Prostate gland (tissue), 2 donors: ENCODE measurements at regions not wholly inside any gene's neighbourhood (a gene's known extent, or its start where the extent isn't known, plus 50 kb on each side); places are given as distances from the start of the nearest gene placed in this dataset.

Experiments
- DNase-seq: peaks from one replicate; pipeline ENCODE4 v3.0.0-alpha.2; 2019; ENCODE audit warnings: low spot score
- H3K27ac ChIP-seq, 2 donors: fragments of 200-600 bp; sonication (generic); 2 replicates each; pipeline ENCODE4 v1.5.1; 2017 to 2019
- H3K27me3 ChIP-seq: fragments of 200-600 bp; sonication (generic); replicated peaks from 2 replicates; pipeline ENCODE4 v1.5.1; 2019; ENCODE audit not compliant: insufficient read depth
- H3K36me3 ChIP-seq, 2 donors: fragments of 200-600 bp; sonication (generic); 1 replicate in 1 of 2; 2 replicates in 1 of 2; pipeline versions ENCODE4 v1.5.1 to v1.8.1; 2017 to 2019
- H3K4me1 ChIP-seq: fragments of 200-600 bp; sonication (generic); replicated peaks from 2 replicates; pipeline ENCODE4 v1.5.1; 2019
- H3K4me3 ChIP-seq, 2 donors: fragments of 200-600 bp; sonication (generic); 2 replicates each; pipeline ENCODE4 v1.5.1; 2017 to 2019
- H3K9me3 ChIP-seq: fragments of 200-600 bp; sonication (generic); 2 replicates; pipeline ENCODE4 v1.5.1; 2017
- POLR2A ChIP-seq: fragments of 450-650 bp; IDR thresholded peaks from one replicate; pipeline ENCODE4 v1.6.1; 2016; ENCODE audit warnings: antibody characterized with exemption, mild to moderate bottlenecking
- POLR2AphosphoS5 ChIP-seq: sonication (generic); formaldehyde crosslinking; IDR thresholded peaks from one replicate; pipeline ENCODE4 v1.6.1; 2017; ENCODE audit warnings: antibody characterized with exemption
- WGBS: methylation state at CpG from one replicate; pipeline ENCODE4 v1.1.5; 2018; 5-methylcytosine and 5-hydroxymethylcytosine counted together
- intact Hi-C: fragments of 100-400 bp; cut with DNase I; formaldehyde crosslinking; loops from one replicate; pipeline ENCODE4 v1.14.2; 2022
- TF ChIP-seq, protein P1 (sequence below), 4 experiments: fragments of 200-600 bp in 2 of 4; fragments of 450-650 bp in 2 of 4; sonication (generic) in 2 of 4; IDR thresholded peaks; 1 replicate in 3 of 4; 2 replicates in 1 of 4; pipeline ENCODE4 v1.5.1; 2016 to 2019; ENCODE audit warnings: antibody characterized with exemption in 4 of 4, mild to moderate bottlenecking in 2 of 4, moderate library complexity in 2 of 4

DNA sequence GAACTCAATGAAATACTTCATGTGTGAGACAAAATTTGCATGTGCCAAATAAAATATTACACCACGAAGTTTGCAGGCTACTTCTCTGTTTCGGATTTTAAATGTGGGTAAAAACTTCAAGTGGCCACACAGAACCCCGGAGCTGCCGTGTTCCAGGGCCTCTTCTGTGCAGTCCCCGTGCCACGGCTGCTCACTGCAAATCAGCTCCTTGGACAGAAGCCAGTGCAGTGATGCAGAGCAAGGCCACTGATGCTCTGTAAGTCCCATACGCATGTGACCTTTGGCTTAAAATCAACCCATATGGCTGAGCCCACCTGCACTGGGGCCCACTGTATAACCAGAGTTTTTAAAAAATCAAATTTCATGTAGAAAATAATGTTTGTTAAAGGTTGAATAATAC lies 1309.4 kb downstream of the TBC1D22A start:
- DNase-seq, result no peak
- Histone ChIP-seq H3K27ac (no peak overlapping the region), H3K36me3 (no peaks in the 10 kb centered on the region), H3K27me3 (no peaks in the 10 kb centered on the region), H3K4me1 (no peaks in the 10 kb centered on the region), H3K4me3 (no peak overlapping the region), H3K9me3 (no peaks in the 10 kb centered on the region)
- TF ChIP-seq, protein P1, sequence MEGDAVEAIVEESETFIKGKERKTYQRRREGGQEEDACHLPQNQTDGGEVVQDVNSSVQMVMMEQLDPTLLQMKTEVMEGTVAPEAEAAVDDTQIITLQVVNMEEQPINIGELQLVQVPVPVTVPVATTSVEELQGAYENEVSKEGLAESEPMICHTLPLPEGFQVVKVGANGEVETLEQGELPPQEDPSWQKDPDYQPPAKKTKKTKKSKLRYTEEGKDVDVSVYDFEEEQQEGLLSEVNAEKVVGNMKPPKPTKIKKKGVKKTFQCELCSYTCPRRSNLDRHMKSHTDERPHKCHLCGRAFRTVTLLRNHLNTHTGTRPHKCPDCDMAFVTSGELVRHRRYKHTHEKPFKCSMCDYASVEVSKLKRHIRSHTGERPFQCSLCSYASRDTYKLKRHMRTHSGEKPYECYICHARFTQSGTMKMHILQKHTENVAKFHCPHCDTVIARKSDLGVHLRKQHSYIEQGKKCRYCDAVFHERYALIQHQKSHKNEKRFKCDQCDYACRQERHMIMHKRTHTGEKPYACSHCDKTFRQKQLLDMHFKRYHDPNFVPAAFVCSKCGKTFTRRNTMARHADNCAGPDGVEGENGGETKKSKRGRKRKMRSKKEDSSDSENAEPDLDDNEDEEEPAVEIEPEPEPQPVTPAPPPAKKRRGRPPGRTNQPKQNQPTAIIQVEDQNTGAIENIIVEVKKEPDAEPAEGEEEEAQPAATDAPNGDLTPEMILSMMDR (IDR thresholded peaks at IDR 0.05), result no peak
- TF ChIP-seq POLR2A, result no peak
- 78% methylated on average over 7 of the region's 7 CpGs for WGBS
- intact Hi-C loops, result no loop called here

DNA sequence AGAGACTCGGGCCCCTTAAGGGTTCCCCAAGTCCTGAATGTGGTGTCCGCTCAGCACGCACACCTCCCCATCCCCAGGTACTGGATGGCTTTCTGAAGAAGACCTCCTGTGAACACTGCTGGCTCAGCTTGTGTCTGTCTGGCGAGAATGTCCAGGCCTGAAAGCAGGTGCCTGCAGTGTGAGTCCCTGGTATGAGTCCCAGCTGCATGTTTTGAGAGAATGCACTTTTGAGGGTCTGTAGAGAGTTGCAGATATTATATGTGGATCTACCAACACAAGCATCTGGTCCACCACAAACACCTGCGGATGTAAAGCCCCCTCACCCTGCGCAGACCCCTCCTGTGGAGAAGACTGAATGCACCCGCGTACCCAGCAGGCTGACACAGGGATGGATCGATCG lies 1308.9 kb downstream of the TBC1D22A start:
- WGBS, result 82% methylated on average over 10 of the region's 10 CpGs
- TF ChIP-seq POLR2A, result no peak
- TF ChIP-seq POLR2AphosphoS5, result no peak
- TF ChIP-seq, protein P1 (IDR thresholded peaks at IDR 0.05), result no peak

DNA sequence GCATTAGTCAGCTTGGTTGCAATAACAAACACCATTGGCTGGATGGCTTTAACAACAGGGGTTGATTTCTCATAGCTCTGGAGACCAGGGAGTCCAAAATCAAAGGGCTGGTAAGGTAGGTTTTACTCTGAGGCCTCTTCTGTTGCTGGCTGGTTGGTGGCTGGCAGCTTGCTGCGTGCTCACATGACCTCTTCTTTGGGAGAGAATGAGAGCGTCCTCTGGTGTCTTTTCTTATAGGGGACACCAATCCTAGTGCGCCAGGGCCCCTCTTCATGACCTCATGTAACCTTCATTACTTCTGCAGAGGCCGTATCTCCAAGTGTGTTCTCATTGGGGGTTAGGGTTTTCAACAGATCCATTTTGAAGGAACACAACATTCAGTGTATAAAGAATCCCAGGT lies 1308.3 kb downstream of the TBC1D22A start:
- Histone ChIP-seq H3K9me3 (no peaks in the 10 kb centered on the region), H3K27me3 (no peaks in the 10 kb centered on the region), H3K4me1 (no peaks in the 10 kb centered on the region), H3K27ac (no peak overlapping the region), H3K4me3 (no peak overlapping the region), H3K36me3 (no peaks in the 10 kb centered on the region)
- WGBS, result 94% methylated on average over 4 of the region's 4 CpGs
- intact Hi-C loops, result no loop called here
- DNase-seq, result no peak
- no peak for TF ChIP-seq POLR2A
- TF ChIP-seq, protein P1 (IDR thresholded peaks at IDR 0.05), result no peak
- TF ChIP-seq POLR2AphosphoS5, result no peak

More for the DNA sequence above, 1308.9 kb downstream of the TBC1D22A start:
- H3K36me3 ChIP-seq, result no peaks in the 10 kb centered on the region
- intact Hi-C loops, result no loop called here
- H3K9me3 ChIP-seq, result no peaks in the 10 kb centered on the region
- no peaks in the 10 kb centered on the region for H3K27me3 ChIP-seq
- no peak for DNase-seq
- H3K27ac ChIP-seq, result no peak overlapping the region
- no peaks in the 10 kb centered on the region for H3K4me1 ChIP-seq
- H3K4me3 ChIP-seq, result no peak overlapping the region

DNA sequence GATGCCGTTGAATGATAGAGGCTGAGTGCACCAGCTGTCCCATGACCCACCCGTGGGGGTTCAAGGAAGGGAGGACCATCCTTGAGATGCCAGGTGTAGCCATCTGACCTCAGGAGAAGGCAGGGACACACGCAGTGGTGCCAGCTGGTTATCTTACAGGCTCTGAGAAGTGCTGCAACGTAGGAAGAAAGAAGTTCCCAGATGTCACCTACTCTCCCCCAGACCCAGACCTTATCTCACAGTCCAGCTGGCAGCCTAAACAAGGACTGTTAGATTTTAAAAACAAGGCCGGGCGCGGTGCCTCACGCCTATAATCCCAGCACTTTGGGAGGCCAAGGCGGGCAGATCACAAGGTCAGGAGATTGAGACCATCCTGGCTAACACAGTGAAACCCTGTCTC lies 1307.6 kb downstream of the TBC1D22A start:
- no peak for DNase-seq
- intact Hi-C loops, result no loop called here
- Histone ChIP-seq H3K9me3 (no peaks in the 10 kb centered on the region), H3K27me3 (no peaks in the 10 kb centered on the region), H3K36me3 (no peaks in the 10 kb centered on the region), H3K27ac (no peak overlapping the region), H3K4me1 (no peaks in the 10 kb centered on the region), H3K4me3 (no peak overlapping the region)
- TF ChIP-seq POLR2A (no peak), POLR2AphosphoS5 (no peak)
- TF ChIP-seq, protein P1 (IDR thresholded peaks at IDR 0.05), result no peak
- WGBS, result 94% methylated on average over 9 of the region's 9 CpGs

DNA sequence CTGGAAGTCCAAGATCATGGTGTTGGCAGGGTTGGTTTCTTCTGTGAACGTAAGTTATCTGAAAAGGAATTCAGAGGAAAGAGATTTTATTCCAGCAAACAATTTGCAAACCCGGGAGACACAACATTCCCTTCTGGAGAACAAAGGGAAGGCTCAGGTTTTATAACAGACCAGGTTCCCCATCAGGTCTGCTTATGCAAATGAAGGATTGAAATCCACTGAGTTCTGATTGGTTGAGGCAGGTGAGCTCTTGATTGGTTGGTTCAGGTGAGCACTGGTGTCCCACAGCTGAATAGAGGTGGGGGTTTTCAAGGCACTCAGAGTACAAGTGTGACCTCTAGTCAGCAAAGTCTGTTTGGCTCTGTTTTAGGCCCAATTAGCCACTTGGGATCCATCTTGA lies 1306.8 kb downstream of the TBC1D22A start:
- H3K4me3 ChIP-seq, result no peak overlapping the region
- 90% methylated on average over 2 of the region's 2 CpGs for WGBS
- no peaks in the 10 kb centered on the region for H3K4me1 ChIP-seq
- H3K36me3 ChIP-seq, result no peaks in the 10 kb centered on the region
- no peak overlapping the region for H3K27ac ChIP-seq
- no peaks in the 10 kb centered on the region for H3K9me3 ChIP-seq
- intact Hi-C loops, result no loop called here
- DNase-seq, result no peak
- no peak for TF ChIP-seq POLR2A
- no peak for TF ChIP-seq POLR2AphosphoS5
- TF ChIP-seq, protein P1 (IDR thresholded peaks at IDR 0.05), result no peak
- no peaks in the 10 kb centered on the region for H3K27me3 ChIP-seq
